Cardiac septum (tissue), 1 donor: ENCODE measurements at regions not wholly inside any gene's neighbourhood (a gene's known extent, or its start where the extent isn't known, plus 50 kb on each side); places are given as distances from the start of the nearest gene placed in this dataset.

Experiments
- DNase-seq: peaks from one replicate; pipeline ENCODE4 v3.0.0-alpha.2; 2020; ENCODE audit warnings: low spot score
- intact Hi-C: fragments of 100-400 bp; cut with DNase I; formaldehyde crosslinking; loops from one replicate; pipeline ENCODE4 v1.14.0; 2022
- donor health status: DM: no; HTN: no; CAD: no.

DNA sequence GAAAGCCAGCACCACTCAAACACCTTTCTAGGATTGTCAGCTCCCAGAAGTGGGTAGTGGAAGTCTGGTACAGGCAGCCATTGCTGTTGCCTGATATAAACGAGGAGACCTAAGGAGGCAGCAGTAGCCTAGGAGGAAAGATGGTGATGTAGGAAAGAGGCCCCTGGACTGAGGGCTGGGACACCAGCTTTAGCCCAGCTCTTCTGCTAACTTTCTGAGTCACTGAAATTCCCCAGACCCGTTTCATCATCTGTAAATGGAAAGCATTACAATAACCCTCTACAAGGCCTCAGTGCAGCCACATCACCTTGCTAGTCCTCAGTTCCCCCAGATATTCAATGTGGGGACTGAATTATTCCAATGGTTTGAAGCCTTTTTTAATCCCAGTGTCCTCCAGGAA lies 336.5 kb downstream of the TNS1 start:
- DNase-seq, result no peak
- intact Hi-C loops, result no loop called here

DNA sequence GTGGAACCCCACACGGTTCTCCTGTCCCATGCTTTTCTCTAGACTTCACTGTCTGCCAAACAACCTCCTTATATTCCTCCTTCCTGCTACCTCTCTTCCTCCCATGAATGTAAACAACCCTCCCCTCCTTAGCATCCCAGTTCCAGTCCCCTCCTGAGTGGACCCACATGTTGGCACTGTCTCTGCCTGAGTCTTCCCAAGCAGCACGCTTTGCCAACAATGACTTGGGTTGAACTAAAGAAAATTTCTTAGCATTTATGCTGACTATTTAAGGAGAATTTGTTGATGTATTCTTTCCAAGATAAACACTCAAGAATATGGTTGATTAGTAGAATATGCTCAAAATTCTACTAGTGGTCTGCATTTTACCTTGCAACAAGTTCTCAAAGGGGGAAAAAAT lies 338.0 kb downstream of the TNS1 start:
- intact Hi-C loops, result no loop called here
- DNase-seq, result no peak

DNA sequence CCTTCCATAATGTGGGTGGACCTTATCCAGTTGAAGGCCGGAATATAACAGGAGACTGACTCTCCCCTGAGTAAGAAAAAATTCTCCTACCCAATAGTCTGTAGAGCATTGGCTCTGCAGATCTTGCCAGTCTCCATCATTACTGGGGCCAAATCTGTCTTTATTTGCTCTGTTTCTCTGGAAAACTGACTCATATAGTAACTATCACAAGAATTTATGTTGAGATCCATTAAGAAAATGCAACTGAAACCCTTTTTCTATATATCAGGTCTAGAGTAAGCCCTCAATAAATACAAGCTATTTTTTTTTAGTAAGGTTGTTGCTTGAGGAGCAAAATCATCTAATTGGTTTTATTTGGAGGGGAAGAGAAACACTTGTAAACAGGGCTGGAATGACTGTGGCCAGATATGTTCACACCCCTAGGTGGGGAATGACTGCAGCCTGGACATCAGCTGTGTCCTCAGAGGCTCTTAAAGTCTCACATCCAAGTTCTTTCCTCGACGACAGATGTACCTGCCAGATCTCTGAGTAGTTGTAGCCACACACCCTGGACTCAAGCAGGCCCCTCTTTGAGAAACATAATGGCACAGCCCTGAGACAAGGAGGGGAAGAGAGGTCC lies 339.7 kb downstream of the TNS1 start:
- no peak for DNase-seq
- intact Hi-C loops, result no loop called here

DNA sequence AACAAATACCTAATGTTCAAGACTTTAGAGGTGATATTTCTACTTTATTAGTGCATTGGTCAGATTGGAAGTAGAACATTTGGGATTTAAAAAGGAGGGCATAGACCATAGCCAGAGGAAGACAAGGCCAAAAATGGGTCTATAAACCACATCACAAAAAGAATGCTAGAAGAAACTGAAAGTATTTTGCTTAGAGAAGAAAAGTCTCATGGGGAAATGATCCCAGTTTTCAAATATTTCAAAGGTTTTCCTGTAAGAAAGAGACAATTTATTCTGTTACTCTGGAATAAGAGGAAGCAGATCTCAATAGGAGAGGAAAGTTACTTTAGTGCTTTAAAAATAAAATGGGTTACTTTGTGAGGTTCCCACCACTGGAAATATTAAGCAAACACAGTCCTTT lies 341.4 kb downstream of the TNS1 start:
- no peak for DNase-seq
- intact Hi-C loops, result no loop called here

DNA sequence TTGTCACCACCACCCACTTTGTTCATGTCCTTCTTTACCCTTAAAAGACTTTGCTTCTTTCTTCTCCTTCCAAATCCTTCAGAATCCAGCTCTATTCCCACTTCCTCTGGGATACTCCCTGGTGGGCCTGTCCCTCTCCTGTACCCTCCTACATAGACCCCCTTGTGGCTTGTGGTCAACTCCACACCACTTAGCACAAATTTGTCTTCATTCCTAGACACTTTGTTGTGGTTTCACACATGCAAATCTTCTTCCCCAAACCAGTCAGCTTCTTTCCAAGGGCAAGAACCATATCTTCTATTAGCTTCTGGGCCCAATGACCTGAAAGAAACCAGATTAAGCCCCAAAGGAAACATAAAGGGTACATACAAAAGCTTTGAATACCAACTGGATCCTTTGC lies 342.4 kb downstream of the TNS1 start:
- no peak for DNase-seq
- intact Hi-C loops, result no loop called here

DNA sequence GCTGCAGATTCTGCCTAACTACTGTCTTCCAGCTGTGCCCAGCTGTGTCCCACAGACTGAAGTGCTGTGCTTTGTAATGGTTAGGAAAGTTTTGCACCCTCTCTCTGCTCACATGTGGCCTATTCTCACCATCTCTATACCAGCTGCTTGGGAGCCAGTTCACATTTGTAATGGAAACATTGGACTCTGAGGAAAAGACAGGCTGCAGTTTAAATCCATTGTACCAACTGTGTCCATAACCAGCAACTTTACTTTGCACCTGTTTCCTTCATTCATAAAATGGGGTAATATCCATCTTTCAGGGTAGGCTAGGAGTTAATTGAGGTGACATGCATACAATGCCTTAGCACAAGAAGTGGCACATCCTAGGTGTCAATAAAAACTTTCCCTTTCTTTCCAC lies 344.0 kb downstream of the TNS1 start:
- no peak for DNase-seq
- intact Hi-C loops, result no loop called here

DNA sequence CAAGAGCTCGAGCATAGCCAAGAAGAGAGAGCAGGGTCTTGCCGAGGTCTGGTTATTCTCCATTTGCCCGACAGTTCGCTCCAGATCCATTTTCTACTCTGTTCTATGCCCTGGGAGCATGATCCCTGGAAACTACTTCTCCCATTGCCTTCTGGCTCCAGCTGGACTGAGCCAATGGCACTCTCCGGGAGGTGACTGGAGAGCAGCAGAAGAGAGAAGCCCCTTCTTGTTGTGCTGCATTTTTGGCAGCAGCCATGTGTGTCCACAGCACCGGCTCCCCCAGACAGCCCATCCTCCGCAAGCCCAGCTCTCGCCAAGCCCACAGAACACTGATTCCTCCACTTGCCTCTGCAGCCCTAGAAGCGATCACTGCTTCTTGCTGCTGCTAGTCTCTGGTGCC lies 345.5 kb downstream of the TNS1 start:
- no peak for DNase-seq
- intact Hi-C loops, result no loop called here

DNA sequence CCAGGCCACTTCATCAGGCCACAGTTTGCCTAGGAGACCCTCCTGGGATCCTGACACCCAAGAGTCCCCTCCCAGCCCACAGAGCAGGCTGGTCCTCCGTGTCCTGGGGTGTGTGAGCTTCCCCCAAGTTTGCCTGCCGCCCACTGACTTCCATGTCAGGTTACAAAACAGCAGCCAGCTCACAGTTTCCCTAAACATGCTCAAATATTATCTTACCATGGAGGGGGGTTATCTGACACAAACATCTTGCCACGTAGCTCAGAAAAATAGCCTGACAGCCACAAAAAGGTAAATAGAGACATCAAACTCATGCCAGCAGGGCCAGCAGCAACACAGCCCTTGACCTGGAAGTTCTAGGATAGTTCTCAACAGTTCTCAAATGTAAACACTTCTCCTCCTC lies 346.5 kb downstream of the TNS1 start:
- intact Hi-C loops, result no loop called here
- no peak for DNase-seq

DNA sequence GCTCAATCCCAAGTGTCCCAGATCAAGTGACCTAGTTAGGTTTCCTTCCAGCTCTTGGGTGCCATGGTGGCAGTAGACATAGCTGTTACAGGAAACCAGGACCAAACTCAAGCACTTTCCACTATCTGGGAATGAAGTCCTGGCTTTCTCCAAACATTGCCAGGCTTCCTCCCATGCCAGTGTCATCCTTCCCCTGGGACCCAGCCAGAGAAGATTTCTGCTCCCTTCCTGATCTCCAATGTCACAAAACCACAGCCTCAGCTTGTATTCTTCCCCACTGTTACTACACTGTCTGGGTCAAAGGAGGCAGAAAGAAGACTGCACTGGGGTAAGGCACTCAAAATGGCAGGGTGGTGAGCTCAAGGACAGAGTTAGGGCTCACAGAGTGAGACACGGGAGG lies 347.1 kb downstream of the TNS1 start:
- no peak for DNase-seq
- intact Hi-C loops, result no loop called here

DNA sequence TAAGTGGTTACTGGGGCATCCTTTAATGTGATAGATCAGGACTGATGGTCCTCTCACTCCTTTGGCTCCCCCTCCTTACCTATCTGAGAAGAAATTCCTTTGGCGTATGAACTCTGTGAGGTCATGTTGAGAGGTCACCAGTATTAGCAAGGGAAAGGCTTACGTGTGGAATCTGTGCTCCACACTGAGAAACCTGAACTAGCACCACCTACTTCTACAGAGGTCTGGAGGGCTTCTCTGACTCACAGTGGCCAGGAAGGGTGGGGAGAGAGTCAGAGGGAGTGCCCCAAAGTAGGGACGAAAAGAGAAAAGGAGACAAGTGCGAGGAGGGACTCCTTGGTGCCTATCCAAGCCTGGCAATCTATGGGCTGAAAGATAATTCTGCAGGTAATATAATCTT lies 348.6 kb downstream of the TNS1 start:
- intact Hi-C loops, result loop anchor here (5.0 kb wide), 2 partner anchors 58 to 137 kb away; no protein-coding TSS in a partner anchor
- no peak for DNase-seq

DNA sequence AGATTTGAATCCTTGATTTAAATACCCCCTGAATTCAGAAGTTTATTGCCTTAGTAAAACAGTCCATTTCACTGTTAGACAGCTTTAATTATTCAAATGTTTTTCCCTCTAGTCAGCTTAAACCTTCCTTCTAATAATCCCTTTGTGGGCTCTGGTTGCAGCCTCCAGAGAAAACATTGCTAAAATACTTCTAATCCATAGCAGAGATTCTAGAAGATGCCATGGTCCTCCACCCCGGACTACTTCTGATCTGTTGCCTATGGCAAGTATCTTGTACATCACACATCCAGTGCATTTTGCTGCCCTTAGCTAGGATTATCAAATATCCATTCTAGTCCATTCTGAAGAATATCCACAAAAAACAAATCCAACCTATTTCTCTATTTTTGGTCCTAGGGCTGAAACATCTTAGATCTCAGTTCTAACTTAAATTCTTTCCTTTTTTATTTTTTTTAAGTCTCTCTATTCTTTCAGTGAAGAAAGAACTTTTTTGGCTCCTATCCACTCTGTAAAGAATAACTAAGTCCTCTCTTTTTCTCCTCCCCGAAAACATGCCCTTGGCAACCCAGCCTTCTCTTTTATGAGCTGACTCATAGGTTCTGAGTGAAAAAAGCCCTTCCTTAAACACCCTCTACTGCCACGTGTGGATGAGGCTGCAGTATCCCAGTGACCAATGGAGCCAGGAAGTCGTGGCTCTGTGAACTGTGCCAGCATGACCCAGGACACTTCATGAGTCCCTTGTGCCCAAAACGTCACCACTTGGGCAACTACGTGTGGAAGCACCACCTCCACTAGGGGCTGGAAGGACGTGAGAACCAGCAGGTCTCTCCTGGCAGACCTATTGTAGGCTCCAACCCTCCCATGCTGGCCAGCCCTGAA lies 349.8 kb downstream of the TNS1 start:
- intact Hi-C loops, result loop anchor here (5.0 kb wide), 2 partner anchors 59 to 136 kb away; no protein-coding TSS in a partner anchor
- DNase-seq, result no peak

DNA sequence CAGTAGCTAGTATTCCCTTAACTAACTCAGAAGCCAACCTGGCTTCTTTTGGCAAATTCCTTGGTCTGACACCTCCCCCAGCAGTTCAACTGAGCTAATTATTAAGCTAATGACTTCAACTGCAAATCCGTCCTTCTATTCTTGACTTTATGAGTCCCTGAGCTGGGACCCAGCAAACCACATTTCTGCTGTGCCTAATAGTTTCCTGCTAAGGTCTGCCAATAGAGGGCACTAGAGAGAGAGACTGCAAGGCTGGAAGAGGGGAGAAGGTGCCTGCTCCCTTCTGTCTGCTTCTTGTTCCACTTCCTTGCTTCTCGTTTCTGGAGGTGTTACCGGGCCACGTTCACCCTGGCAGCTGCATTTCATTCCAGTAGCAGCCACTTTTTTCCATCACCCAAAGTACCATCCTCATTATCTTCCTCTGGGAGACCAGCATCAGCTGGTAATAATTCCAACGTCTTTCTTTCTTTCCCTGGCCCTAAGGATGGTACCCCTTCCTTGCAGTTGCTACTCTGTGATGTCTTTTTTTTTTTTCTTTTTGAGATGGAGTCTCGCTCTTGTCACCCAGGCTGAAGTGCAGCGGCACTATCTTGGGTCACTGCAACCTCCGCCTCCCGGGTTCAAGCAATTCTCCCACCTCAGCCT lies 352.0 kb downstream of the TNS1 start:
- DNase-seq, result no peak
- intact Hi-C loops, result loop anchor here (5.0 kb wide), 2 partner anchors 61 to 134 kb away; no protein-coding TSS in a partner anchor

DNA sequence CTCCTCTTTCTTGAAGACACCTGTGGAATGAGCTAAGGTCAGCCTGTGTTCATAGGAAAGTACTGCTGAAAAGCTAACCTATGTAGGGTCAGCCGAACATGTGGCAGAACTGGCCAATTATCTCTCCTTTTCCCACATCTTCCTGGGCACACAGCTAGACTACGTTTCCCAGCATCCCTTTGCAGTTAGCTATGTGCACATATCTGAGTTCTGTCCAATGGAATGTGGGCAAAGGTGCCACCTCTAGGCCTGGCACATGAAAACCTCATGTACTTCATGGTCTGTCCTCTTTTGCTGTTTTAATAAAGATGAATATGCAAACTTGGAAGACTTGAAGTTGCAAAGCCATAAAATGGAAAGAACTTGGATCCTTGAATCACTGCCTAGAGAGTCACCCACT lies 352.6 kb downstream of the TNS1 start:
- intact Hi-C loops, result loop anchor here (5.0 kb wide), 2 partner anchors 62 to 133 kb away; no protein-coding TSS in a partner anchor

DNA sequence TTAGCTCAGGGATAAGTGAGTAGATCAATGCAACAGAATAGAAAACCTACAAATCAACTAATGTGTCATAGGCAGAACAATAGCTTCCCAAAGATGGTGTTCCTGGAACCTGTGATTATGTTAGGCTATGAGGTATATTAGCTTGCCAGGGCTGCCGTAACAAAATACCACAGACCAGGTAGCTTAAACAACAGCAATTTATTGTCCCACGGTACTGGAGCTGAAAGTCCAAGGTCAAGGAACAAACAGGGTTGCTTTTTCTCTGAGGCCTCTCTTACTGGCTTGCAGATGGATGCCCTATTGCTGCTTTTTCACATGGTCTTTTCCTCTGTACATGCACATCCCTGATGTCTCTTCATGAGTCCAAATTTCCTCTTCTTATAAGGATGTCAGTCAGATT lies 354.9 kb downstream of the TNS1 start:
- no peak for DNase-seq
- intact Hi-C loops, result loop anchor here (5.0 kb wide), 1 partner anchor 109 kb away; no protein-coding TSS in a partner anchor

More for the DNA sequence above, 352.6 kb downstream of the TNS1 start:
- DNase-seq, result no peak

DNA sequence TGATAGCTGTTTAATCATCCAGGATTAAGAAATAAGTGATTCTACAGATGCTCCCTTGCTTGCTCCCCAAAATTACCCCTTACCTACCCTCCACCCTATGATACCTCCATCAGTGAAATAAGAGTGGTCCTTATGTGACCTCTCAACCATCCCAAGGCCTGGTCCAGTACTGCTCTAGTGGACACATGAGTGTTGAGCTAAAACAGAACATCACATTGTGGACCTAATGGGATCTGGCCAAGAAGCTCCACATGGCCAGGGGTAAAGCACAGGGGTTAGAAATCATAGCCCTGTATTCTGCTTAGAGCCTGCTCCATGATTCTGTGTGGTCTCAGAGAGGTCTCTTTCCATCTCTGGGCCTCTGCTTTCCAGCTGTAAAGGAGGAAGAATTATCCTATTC lies 355.6 kb downstream of the TNS1 start:
- no peak for DNase-seq
- intact Hi-C loops, result loop anchor here (5.0 kb wide), 1 partner anchor 110 kb away; no protein-coding TSS in a partner anchor

DNA sequence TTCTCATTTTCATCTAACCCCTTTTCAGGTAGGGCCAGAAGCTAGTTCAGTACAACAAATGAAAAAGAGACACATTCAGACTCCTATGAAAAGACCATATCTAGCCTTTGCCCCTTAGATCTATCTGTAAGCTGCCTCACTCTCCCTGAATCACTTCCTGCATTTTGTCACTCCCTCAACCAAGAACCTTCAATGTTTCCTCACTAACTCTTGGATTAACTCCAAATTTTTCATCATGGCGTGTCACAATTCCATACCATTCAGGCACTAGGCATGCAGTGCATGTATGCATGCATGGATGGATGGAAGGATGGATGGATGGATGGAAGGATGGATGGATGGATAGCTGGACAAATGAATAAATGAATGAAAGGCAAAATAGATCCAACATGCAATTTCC lies 356.9 kb downstream of the TNS1 start:
- intact Hi-C loops, result loop anchor here (5.0 kb wide), 1 partner anchor 111 kb away; no protein-coding TSS in a partner anchor
- no peak for DNase-seq

DNA sequence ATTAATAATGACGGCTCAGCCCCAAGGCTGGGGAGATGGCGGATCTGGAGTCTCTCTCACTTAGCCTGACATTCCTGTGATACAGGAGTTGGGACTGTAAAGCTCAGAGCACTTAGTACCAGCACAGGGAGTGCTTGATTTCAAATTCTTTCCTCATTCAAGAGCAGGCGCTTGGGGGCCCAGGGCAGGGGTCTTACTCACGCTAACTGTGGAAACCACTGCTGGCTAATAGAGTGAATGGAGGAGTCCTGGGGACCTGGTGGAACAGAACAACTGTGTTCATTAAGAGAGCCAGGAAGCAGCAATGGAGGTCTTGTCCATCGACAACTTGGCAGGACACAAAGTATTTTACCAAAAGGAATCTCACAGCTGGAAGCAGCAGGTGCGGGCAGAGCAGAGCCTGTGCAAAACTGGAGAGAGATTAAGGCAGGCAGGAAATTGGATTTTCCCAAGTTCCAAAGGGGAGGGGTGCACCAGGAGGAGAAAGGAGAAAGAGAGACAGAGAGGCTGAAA lies 358.9 kb downstream of the TNS1 start:
- no peak for DNase-seq
- intact Hi-C loops, result no loop called here

DNA sequence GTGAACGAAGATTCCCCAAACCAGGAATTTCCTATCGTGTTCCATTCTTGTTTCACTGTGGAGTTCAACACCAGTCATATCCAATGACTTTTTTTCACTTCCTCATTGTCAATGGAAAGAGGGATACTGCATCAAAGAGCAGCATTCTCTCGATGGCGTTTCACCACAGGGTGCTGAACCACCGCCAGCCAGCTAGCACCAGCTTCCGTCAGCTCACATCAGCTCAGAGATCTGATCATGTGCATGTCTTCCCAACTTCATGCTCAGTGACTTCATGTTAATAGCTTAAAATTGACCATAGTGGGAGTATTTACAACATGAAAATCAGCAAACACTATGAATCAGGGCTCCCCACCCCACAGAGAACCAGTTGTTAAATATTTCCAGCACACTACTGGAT lies 359.9 kb downstream of the TNS1 start:
- intact Hi-C loops, result no loop called here
- DNase-seq, result no peak

DNA sequence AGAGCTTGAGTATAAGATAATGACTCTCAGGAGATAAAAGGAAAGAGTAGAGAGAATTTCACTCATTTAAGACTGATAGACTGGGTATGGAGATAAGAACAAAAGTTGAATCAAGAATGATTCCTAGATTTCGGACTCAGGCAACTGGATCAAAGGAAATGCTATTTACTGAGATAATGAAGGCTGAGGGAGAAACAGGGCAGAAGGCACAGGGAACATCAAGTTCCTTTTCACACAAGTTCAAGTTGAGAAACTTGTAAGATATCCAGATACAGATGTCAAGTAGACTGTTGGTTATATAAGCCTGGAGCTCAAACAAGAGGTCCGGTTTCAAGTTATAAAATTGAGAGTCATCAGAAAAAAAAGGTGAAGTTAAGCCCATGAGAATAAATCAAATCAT lies 360.8 kb downstream of the TNS1 start:
- DNase-seq, result no peak
- intact Hi-C loops, result no loop called here

DNA sequence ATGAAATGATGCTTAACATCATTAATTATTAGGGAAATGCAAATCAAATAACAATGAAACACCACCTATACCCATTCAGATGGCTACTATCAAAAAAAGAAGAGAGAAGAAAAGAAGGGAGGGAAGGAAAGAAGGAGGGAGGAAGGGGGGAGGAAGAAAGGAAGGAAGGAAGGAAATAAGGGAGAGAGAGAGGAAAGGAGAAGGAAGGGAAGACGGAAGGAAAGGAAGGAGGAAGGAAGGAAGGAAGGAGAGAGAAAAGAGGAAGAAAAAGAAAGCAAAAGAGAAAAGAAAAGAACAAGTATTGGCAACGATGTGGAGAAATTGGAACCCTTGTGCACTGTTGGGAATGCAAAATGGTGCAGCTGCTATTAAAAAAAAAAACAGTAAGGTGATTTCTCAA lies 363.3 kb downstream of the TNS1 start:
- intact Hi-C loops, result no loop called here
- DNase-seq, result no peak
